ENCODE measurements at regions not wholly inside any gene's neighbourhood (a gene's known extent, or its start where the extent isn't known, plus 50 kb on each side); places are given as distances from the start of the nearest gene placed in this dataset.
"Not testable (repeated sequence)": the region's sequence is repeated elsewhere in the genome, so short reads cannot be mapped to it uniquely, and the experiment has no call there.

DNA sequence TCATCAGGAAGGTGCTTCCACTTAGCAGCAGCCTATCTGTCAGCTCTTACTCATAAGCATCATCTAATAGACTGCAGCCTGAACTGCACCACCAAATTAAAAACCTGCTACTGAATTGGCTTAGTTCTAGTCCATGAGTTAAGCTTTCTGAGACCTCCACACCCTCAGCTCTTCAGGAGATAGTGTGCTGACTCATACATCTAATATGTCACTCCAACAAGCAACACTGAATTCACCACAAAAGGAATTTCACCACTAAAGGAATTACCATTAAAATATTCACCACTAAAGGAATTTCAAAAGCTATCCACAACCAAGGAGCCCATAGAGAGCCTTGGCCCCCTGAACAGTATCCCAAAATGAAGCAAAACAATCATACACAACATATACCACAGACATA, 418.5 kb upstream of the RORB start:
- intact Hi-C loops (cut with DNase I) = no loop called here
- no peak for ATAC-seq

DNA sequence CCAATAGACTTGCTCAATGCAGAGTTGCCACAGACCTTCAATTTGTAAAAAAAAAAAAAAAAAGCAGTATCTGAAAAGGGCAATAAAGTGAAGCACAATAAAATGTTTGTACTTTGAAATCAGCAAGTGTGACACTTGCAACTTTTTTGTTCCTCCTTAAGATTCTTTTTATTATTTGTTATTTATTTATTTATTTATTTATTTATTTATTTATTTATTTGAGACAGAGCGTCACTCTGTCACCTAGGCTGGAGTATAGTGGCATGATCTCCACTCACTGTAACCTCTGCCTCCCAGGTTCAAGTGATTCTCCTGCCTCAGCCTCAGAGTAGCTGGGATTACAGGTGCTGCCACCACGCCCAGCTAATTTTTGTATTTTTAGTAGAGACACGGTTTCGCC, 416.5 kb upstream of the RORB start:
- H3K9me3 ChIP-seq = peaks cover 0 to 18% of the 10 kb centered on the region in 2 donors
- H3K27me3 ChIP-seq; ATAC-seq; H3K27ac ChIP-seq; H3K36me3 ChIP-seq; DNase-seq; intact Hi-C loops (cut with DNase I); H3K4me1 ChIP-seq; H3K4me3 ChIP-seq: not testable (repeated sequence)

More for the DNA sequence above, 418.5 kb upstream of the RORB start:
- no peaks in the 10 kb centered on the region for H3K36me3 ChIP-seq
- DNase-seq = no peak
- H3K4me1 ChIP-seq = no peaks in the 10 kb centered on the region
- peaks cover 0 to 19% of the 10 kb centered on the region in 2 donors for H3K9me3 ChIP-seq
- H3K27ac ChIP-seq = no peak overlapping the region
- no peak overlapping the region for H3K4me3 ChIP-seq
- TF ChIP-seq, protein P1, sequence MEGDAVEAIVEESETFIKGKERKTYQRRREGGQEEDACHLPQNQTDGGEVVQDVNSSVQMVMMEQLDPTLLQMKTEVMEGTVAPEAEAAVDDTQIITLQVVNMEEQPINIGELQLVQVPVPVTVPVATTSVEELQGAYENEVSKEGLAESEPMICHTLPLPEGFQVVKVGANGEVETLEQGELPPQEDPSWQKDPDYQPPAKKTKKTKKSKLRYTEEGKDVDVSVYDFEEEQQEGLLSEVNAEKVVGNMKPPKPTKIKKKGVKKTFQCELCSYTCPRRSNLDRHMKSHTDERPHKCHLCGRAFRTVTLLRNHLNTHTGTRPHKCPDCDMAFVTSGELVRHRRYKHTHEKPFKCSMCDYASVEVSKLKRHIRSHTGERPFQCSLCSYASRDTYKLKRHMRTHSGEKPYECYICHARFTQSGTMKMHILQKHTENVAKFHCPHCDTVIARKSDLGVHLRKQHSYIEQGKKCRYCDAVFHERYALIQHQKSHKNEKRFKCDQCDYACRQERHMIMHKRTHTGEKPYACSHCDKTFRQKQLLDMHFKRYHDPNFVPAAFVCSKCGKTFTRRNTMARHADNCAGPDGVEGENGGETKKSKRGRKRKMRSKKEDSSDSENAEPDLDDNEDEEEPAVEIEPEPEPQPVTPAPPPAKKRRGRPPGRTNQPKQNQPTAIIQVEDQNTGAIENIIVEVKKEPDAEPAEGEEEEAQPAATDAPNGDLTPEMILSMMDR (IDR thresholded peaks at IDR 0.05) = no peak
- H3K27me3 ChIP-seq = no peaks in the 10 kb centered on the region

DNA sequence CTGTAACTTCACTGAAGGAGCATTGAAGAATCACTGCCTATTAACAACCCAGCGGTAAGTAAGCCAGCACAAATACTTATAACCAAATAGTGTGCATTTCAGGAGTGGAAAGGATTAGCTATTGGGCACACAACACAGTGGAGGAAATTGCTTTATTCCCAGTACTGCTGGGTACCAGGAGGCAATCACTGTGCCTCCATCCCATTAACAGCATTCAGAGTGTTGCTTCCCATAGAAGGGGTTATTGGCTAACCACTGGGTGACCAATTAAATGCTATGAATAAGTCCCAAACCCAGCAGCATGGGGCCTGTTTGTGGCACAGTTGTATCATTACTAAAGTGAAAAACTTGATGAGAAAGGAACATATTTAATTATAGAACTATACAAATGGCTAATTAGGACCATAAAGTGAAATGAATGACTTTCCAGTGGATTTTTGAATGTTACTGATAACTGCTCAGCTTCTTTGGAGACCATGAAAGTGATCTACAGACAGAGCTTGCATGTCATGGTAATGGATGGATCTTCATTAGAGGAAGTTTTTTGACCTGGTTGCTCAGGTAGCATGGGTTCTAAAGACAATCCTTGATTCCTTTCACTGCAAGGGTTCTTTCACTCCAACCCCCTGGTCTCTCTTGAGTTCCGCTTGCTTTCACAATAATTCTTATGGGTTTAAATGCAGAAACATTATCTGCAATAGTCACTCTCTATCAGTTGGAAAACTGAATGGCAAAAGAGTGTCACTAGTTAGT, 413.3 kb upstream of the RORB start:
- intact Hi-C loops (cut with DNase I) = no loop called here
- H3K4me1 ChIP-seq = no peaks in the 10 kb centered on the region
- TF ChIP-seq, protein P1 (IDR thresholded peaks at IDR 0.05) = no peak
- no peak overlapping the region for H3K27ac ChIP-seq
- no peaks in the 10 kb centered on the region for H3K36me3 ChIP-seq
- peaks cover 0 to 4% of the 10 kb centered on the region in 2 donors for H3K9me3 ChIP-seq
- no peak for ATAC-seq
- no peak for DNase-seq
- no peak overlapping the region for H3K4me3 ChIP-seq
- H3K27me3 ChIP-seq = no peaks in the 10 kb centered on the region

DNA sequence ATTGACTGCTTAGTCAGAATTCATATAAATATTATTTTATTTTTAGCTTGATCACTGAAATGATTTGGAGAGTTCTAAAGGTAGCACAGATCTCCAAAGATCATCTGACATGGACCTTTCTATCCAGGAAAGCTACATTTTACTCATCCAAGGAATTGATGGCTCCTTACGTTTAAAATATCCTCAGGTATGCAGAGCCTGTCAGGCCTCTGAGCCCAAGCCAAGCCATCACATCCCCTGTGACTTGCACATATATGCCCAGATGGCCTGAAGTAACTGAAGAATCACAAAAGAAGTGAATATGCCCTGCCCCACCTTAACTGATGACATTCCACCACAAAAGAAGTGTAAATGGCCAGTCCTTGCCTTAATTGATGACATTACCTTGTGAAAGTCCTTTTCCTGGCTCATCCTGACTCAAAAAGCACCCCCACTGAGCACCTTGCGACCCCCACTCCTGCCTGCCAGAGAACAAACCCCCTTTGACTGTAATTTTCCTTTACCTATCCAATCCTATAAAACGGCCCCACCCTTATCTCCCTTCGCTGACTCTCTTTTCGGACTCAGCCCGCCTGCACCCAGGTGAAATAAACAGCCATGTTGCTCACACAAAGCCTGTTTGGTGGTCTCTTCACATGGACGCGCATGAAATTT, 411.6 kb upstream of the RORB start:
- H3K4me1 ChIP-seq; H3K36me3 ChIP-seq; H3K27me3 ChIP-seq; DNase-seq; ATAC-seq; H3K4me3 ChIP-seq; H3K27ac ChIP-seq; H3K9me3 ChIP-seq; intact Hi-C loops (cut with DNase I): not testable (repeated sequence)

DNA sequence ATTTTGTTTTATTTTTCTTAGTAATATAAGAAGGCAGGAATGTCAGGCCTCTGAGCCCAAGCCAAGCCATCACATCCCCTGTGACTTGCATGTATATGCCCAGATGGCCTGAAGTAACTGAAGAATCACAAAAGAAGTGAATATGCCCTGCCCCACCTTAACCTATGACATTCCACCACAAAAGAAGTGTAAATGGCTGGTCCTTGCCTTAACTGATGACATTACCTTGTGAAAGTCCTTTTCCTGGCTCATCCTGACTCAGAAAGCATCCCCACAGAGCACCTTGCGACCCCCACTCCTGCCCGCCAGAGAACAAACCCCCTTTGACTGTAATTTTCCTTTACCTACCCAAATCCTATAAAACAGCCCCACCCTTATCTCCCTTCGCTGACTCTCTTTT, 406.2 kb upstream of the RORB start:
- ATAC-seq; H3K27ac ChIP-seq; H3K36me3 ChIP-seq; H3K4me1 ChIP-seq; H3K9me3 ChIP-seq; H3K4me3 ChIP-seq; H3K27me3 ChIP-seq; DNase-seq; intact Hi-C loops (cut with DNase I): not testable (repeated sequence)

DNA sequence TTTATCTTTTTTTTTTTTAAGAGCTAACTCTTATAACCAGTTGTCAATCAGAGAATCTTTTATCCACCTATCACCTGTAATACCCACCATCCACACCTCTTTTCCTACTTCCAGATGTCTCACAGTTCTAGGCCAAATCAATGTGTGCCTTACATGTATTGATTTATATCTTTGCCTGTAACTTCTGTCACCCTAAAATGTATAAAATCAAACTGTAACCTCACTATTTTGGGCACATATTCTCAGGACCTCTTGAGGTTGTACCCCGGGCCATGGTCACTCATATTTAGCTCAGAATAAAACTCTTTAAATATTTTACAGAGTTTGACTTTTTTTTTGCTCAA, 404.7 kb upstream of the RORB start:
- Histone ChIP-seq H3K27me3 (no peaks in the 10 kb centered on the region), H3K27ac (no peak overlapping the region)

DNA sequence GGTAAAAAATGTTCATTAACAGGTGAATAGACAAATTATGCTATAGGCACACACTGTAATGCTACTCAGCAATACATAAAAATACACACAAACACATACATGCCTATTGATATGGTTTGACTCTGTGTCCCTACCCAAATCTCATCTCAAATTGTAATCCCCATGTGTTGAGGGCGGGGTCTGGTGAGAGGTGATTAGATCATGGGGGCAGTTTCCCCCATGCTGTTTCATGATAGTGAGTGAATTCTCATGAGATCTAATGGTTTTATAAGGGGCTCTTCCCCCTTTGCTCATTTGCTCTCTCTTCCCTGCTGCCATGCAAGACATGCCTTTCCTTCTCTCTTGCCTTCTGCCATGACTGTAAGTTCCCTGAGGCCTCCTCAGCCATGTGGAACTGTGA, 403.1 kb upstream of the RORB start:
- H3K27me3 ChIP-seq; H3K27ac ChIP-seq; intact Hi-C loops (cut with DNase I); H3K36me3 ChIP-seq; DNase-seq; ATAC-seq; H3K4me3 ChIP-seq; H3K9me3 ChIP-seq; H3K4me1 ChIP-seq: not testable (repeated sequence)

More for the DNA sequence above, 404.7 kb upstream of the RORB start:
- Histone ChIP-seq H3K36me3 (no peaks in the 10 kb centered on the region), H3K9me3 (no peaks in the 10 kb centered on the region), H3K4me3 (no peak overlapping the region), H3K4me1 (no peaks in the 10 kb centered on the region)
- TF ChIP-seq, protein P1 (IDR thresholded peaks at IDR 0.05) = no peak
- DNase-seq = no peak
- intact Hi-C loops (cut with DNase I) = no loop called here
- ATAC-seq = no peak

Measured in left lung (tissue), 4 donors.